Activated B cell treated with CpG ODN at 0.5 μM for 24 hours (primary cell): ENCODE measurements at regions not wholly inside any gene's neighbourhood (a gene's known extent, or its start where the extent isn't known, plus 50 kb on each side); places are given as distances from the start of the nearest gene placed in this dataset.

Source experiments
- ATAC-seq: fragments of 200-7000 bp; cut with Tn5 transposase; one replicate; pipeline ENCODE4 v1.10.0; 2021; ENCODE audit warnings: low read depth, mild to moderate bottlenecking, moderate library complexity
- CTCF ChIA-PET: fragments of 350-600 bp; sonication (Branson Sonifier 250); formaldehyde crosslinking; loops from one replicate; lab custom pipeline; 2021; ENCODE audit warnings: antibody characterized with exemption; lab: Charles Lee
- POLR2A ChIA-PET: fragments of 350-600 bp; sonication (Branson Sonifier 250); formaldehyde crosslinking; loops from one replicate; lab custom pipeline; 2021; ENCODE audit warnings: antibody characterized with exemption; lab: Charles Lee
- DNase-seq: peaks from one replicate; pipeline ENCODE4 v3.0.0; 2022
- H3K27ac Mint-ChIP-seq: one replicate; pipeline ENCODE4 v1.8.0; 2020; ENCODE audit warnings: mixed read lengths
- H3K27me3 Mint-ChIP-seq: one replicate; pipeline ENCODE4 v1.8.0; 2021; ENCODE audit warnings: mixed read lengths
- H3K36me3 Mint-ChIP-seq: one replicate; pipeline ENCODE4 v1.8.0; 2021; ENCODE audit warnings: low read depth, mixed read lengths
- H3K4me1 Mint-ChIP-seq: one replicate; pipeline ENCODE4 v1.8.0; 2021; ENCODE audit warnings: mixed read lengths
- H3K4me3 Mint-ChIP-seq: one replicate; pipeline ENCODE4 v1.8.0; 2020; ENCODE audit warnings: mild to moderate bottlenecking, mixed read lengths
- H3K9me3 Mint-ChIP-seq: one replicate; pipeline ENCODE4 v1.8.0; 2020; ENCODE audit warnings: mixed read lengths
- intact Hi-C: fragments of 100-400 bp; cut with micrococcal nuclease; formaldehyde crosslinking; loops from one replicate; pipeline ENCODE4 v1.15.1; 2024
- TF ChIP-seq, protein P1 (sequence below): fragments of 200-600 bp; IDR thresholded peaks from one replicate; pipeline ENCODE4 v1.8.0; 2022; ENCODE audit warnings: antibody characterized with exemption, mild to moderate bottlenecking

DNA sequence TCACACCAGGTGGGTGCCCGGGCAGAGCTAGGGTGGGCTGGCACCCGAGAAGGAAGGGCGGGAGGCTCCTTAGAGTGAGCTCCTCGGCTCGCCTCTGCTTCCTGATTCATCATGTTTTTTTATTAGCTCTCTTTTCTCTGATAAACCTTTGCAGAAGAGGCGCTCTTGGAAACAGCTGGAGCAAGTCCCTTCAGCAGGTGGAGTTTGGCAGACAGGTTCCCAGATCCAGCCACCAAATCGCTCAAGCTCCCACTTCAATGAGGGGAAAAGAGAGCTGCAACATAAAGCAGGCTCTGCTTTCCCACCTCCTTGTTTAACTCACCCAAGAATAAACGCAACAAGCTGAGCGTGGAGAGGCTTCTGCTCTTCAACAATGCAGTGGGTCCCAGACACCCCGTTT is 244.8 kb downstream of the TSHZ3 start:
- H3K4me3 Mint-ChIP-seq: no peak overlapping the region
- DNase-seq (no peak), ATAC-seq (no peak)
- no peak overlapping the region for H3K27ac Mint-ChIP-seq
- no peaks in the 10 kb centered on the region for H3K9me3 Mint-ChIP-seq
- intact Hi-C loops: no loop called here
- TF ChIP-seq, protein P1, sequence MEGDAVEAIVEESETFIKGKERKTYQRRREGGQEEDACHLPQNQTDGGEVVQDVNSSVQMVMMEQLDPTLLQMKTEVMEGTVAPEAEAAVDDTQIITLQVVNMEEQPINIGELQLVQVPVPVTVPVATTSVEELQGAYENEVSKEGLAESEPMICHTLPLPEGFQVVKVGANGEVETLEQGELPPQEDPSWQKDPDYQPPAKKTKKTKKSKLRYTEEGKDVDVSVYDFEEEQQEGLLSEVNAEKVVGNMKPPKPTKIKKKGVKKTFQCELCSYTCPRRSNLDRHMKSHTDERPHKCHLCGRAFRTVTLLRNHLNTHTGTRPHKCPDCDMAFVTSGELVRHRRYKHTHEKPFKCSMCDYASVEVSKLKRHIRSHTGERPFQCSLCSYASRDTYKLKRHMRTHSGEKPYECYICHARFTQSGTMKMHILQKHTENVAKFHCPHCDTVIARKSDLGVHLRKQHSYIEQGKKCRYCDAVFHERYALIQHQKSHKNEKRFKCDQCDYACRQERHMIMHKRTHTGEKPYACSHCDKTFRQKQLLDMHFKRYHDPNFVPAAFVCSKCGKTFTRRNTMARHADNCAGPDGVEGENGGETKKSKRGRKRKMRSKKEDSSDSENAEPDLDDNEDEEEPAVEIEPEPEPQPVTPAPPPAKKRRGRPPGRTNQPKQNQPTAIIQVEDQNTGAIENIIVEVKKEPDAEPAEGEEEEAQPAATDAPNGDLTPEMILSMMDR: no peak
- ChIA-PET CTCF (interaction anchor here (0.6 kb wide), 1 partner anchor 22 kb away, joined by 3 read pairs; no protein-coding TSS in a partner anchor), POLR2A (no interaction called here)
- no peaks in the 10 kb centered on the region for H3K36me3 Mint-ChIP-seq
- H3K27me3 Mint-ChIP-seq: no peaks in the 10 kb centered on the region
- no peaks in the 10 kb centered on the region for H3K4me1 Mint-ChIP-seq

DNA sequence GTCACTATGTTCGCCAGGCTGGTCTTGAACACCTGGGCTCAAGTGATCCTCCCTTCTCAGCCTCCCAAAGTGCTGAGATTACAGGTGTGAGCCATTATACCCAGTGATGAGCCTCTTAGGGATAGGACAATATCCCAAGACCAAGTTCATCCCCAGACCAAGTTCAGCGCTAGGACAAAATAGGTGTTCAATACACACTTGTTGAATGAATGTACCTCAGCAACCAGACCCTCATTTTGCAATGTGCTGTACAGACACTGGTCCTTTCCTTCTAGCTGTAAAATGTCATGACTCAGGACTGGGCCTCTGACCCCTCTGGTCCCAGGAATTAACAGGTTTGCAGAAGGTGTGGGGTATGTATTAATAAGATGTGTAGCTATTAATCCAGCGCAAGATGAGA is 246.0 kb downstream of the TSHZ3 start:
- TF ChIP-seq, protein P1: no peak
- CTCF ChIA-PET: no interaction called here
- intact Hi-C loops: no loop called here
- Mint-ChIP-seq H3K27ac (no peak overlapping the region), H3K9me3 (no peaks in the 10 kb centered on the region), H3K4me3 (no peak overlapping the region), H3K27me3 (no peaks in the 10 kb centered on the region), H3K36me3 (no peaks in the 10 kb centered on the region), H3K4me1 (no peaks in the 10 kb centered on the region)
- ATAC-seq (no peak), DNase-seq (no peak)
- POLR2A ChIA-PET: no interaction called here

DNA sequence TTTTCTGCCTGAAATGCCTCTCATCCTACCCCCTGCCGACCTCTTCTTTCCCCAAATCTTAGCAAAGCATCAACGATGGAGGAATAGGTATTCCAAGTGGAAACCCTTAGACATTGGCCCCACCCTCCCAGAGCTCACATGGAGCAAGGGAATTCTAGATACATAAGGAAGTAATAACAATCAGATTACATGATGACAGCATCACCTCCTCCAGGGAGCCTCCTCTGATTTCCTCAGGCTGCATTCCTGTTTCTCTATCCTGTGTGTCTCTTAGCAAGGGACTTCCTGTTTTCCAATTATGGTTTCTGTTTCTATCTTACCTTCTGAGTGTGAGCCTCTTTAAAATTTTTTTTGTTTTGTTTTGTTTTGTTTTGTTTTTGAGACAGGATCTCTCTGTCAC is 246.6 kb downstream of the TSHZ3 start:
- Mint-ChIP-seq H3K9me3 (no peaks in the 10 kb centered on the region), H3K36me3 (no peaks in the 10 kb centered on the region), H3K4me3 (no peak overlapping the region), H3K4me1 (no peaks in the 10 kb centered on the region), H3K27ac (no peak overlapping the region), H3K27me3 (no peaks in the 10 kb centered on the region)
- DNase-seq: no peak
- ChIA-PET CTCF (no interaction called here), POLR2A (no interaction called here)
- intact Hi-C loops: no loop called here
- TF ChIP-seq, protein P1: no peak
- no peak for ATAC-seq

DNA sequence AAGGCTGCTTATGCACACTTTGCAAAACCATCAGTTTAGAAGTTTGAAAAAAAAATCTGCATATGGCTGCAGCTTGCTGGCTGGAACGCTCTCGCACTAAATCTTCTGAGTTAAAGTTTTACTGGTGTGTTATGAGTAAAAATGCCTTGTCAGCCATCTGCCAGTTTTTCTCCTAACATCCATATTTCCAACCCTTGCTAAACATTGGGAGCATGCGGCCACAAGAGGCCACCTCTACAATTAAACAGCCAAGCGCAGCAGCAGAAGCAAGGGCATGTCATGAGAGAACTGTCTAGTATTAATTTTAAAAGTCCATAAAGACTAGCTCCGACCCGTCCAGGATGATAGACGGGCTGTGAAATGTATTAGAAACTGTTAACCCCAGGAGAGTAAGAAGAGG is 248.3 kb downstream of the TSHZ3 start:
- H3K4me1 Mint-ChIP-seq: no peaks in the 10 kb centered on the region
- TF ChIP-seq, protein P1: no peak
- CTCF ChIA-PET: no interaction called here
- ATAC-seq: no peak
- POLR2A ChIA-PET: no interaction called here
- H3K9me3 Mint-ChIP-seq: no peaks in the 10 kb centered on the region
- H3K36me3 Mint-ChIP-seq: no peaks in the 10 kb centered on the region
- DNase-seq: no peak
- H3K27ac Mint-ChIP-seq: no peak overlapping the region
- intact Hi-C loops: no loop called here
- no peaks in the 10 kb centered on the region for H3K27me3 Mint-ChIP-seq
- no peak overlapping the region for H3K4me3 Mint-ChIP-seq

DNA sequence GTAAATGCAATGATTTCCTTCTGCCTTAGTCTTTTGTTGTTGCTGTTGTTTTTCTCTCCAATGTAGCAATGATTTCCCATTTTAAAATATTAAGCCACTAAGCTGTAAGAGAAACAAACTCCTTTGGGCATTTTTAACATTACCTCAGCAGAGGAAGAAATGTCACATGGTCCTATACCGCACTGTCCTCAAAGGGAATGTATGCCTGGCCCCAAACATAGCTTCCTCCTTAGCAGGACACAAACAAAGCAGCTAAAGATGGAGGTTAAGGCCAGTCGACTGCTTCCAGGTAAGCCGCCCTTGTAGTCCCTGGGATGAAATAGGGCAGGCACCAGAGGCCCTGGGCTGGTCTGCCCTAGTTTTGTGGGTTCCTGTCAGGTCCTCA is 249.0 kb downstream of the TSHZ3 start:
- ATAC-seq: no peak
- H3K4me1 Mint-ChIP-seq: no peaks in the 10 kb centered on the region
- no peak overlapping the region for H3K27ac Mint-ChIP-seq
- POLR2A ChIA-PET: no interaction called here
- intact Hi-C loops: no loop called here
- H3K27me3 Mint-ChIP-seq: no peaks in the 10 kb centered on the region
- no peak overlapping the region for H3K4me3 Mint-ChIP-seq
- CTCF ChIA-PET: no interaction called here
- TF ChIP-seq, protein P1: no peak
- no peaks in the 10 kb centered on the region for H3K9me3 Mint-ChIP-seq
- DNase-seq: no peak
- no peaks in the 10 kb centered on the region for H3K36me3 Mint-ChIP-seq
